ENCODE measurements at regions not wholly inside any gene's neighbourhood (a gene's known extent, or its start where the extent isn't known, plus 50 kb on each side); places are given as distances from the start of the nearest gene placed in this dataset.

GRCh38 chr3:193869221-193870201 lies 266.4 kb upstream of the HES1 start:
- TF ChIP-seq CTCF (optimal IDR thresholded peaks at IDR 0.05 in 1 of 3, IDR thresholded peaks at IDR 0.05 in 1 of 3, conservative IDR thresholded peaks at IDR 0.05 in 1 of 3; ENCODE audit: extremely low read depth in 1 of 3, insufficient read depth in 2 of 3, low read length in 3 of 3) = no peak
- TF ChIP-seq EZH2 (IDR thresholded peaks at IDR 0.05; ENCODE audit: low read length) = no peak

Data from keratinocyte (primary cell).